GM19463 (cell line): ENCODE measurements at regions not wholly inside any gene's neighbourhood (a gene's known extent, or its start where the extent isn't known, plus 50 kb on each side); places are given as distances from the start of the nearest gene placed in this dataset.

Experiments used
- ATAC-seq: cut with Tn5 transposase; IDR thresholded peaks from one replicate; pipeline ENCODE4 v1.9.1; 2021; ENCODE audit warnings: mild to moderate bottlenecking, moderate library complexity; ENCODE audit not compliant: unreplicated experiment

- ATAC-seq = no peak
Observed at GRCh38 chr22:48697694-48698276, 1129.9 kb downstream of the BRD1 start.

- ATAC-seq = no peak
Observed at GRCh38 chr22:48697223-48697622, 1130.5 kb downstream of the BRD1 start.

GRCh38 chr22:48696371-48696770 is 1131.3 kb downstream of the BRD1 start:
- ATAC-seq = no peak

GRCh38 chr22:48695731-48696305 is 1131.9 kb downstream of the BRD1 start:
- ATAC-seq = no peak

- ATAC-seq = no peak
Observed at GRCh38 chr22:48695251-48695650, 1132.4 kb downstream of the BRD1 start.

GRCh38 chr22:48694296-48694883 is 1133.3 kb downstream of the BRD1 start:
- no peak for ATAC-seq

GRCh38 chr22:48693377-48694135 is 1134.1 kb downstream of the BRD1 start:
- no peak for ATAC-seq

- ATAC-seq = no peak
Observed at GRCh38 chr22:48692734-48693376, 1134.8 kb downstream of the BRD1 start.

- no peak for ATAC-seq
Observed at GRCh38 chr22:48691431-48691851, 1136.2 kb downstream of the BRD1 start.

GRCh38 chr22:48690583-48691317 is 1136.9 kb downstream of the BRD1 start:
- no peak for ATAC-seq

GRCh38 chr22:48689206-48689605 is 1138.5 kb downstream of the BRD1 start:
- no peak for ATAC-seq

- ATAC-seq = no peak
Observed at GRCh38 chr22:48688366-48688765, 1139.3 kb downstream of the BRD1 start.

GRCh38 chr22:48687606-48688005 is 1140.1 kb downstream of the BRD1 start:
- no peak for ATAC-seq

GRCh38 chr22:48686694-48687302 is 1140.9 kb downstream of the BRD1 start:
- no peak for ATAC-seq

GRCh38 chr22:48685767-48686166 is 1141.9 kb downstream of the BRD1 start:
- no peak for ATAC-seq

- no peak for ATAC-seq
Observed at GRCh38 chr22:48683640-48684039, 1144.0 kb downstream of the BRD1 start.

- no peak for ATAC-seq
Observed at GRCh38 chr22:48682504-48682903, 1145.2 kb downstream of the BRD1 start.

GRCh38 chr22:48680601-48681000 is 1147.1 kb downstream of the BRD1 start:
- ATAC-seq = no peak

- no peak for ATAC-seq
Observed at GRCh38 chr22:48679656-48680555, 1147.8 kb downstream of the BRD1 start.
